SK-N-MC (cell line): ENCODE measurements at regions not wholly inside any gene's neighbourhood (a gene's known extent, or its start where the extent isn't known, plus 50 kb on each side); places are given as distances from the start of the nearest gene placed in this dataset.

Source experiments
- EZH2 ChIP-seq: fragments of 200-600 bp; sonication (generic); IDR thresholded peaks from one replicate; pipeline ENCODE4 v1.6.1; 2017; ENCODE audit warnings: antibody characterized with exemption
- POLR2AphosphoS5 ChIP-seq: IDR thresholded peaks from 2 replicates; pipeline ENCODE4 v1.6.1; 2012; ENCODE audit warnings: mild to moderate bottlenecking, low read depth, low read length, borderline replicate concordance

GRCh38 chr2:195331129-195331528, 325.9 kb upstream of the SLC39A10 start:
- TF ChIP-seq POLR2AphosphoS5 (no peak), EZH2 (no peak)
